D341Med (cell line): ENCODE measurements at regions not wholly inside any gene's neighbourhood (a gene's known extent, or its start where the extent isn't known, plus 50 kb on each side); places are given as distances from the start of the nearest gene placed in this dataset.

Experiments
- DNase-seq: peaks from one replicate; pipeline ENCODE4 v3.0.0; 2012; ENCODE audit warnings: low spot score

- DNase-seq = no peak
Observed at GRCh38 chr17:36816214-36816906, 120.9 kb upstream of the LHX1 start.

- no peak for DNase-seq
Observed at GRCh38 chr17:36816907-36817288, 120.4 kb upstream of the LHX1 start.

DNA sequence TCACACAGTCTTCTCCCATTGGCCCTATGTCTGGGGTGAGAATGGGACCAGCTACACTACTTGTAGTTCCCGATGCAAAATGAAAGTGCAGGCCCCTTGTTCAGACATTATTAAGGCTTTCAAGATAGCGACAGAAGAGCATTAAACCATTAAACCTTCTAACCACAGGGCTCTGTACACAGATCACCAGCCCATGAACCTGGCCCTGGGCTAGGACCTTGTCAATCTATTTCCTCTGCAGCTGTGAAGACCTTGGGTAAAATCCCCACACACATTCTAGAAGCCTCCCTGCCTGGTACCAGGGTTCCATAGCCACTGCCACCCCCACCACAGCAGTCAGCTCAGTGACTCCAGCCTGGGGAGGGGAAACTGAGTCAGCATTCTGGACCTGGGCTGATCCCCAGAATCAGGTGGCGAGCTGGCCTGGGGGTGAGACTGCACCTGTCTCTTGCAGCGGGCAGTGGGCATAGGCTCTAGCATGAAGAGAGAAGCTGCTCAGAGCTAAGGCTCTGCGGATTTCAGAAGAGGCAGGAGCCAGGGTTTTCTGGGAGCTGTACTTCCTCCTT, 119.7 kb upstream of the LHX1 start:
- DNase-seq = no peak

GRCh38 chr17:36818134-36818825, 119.0 kb upstream of the LHX1 start:
- no peak for DNase-seq

DNA sequence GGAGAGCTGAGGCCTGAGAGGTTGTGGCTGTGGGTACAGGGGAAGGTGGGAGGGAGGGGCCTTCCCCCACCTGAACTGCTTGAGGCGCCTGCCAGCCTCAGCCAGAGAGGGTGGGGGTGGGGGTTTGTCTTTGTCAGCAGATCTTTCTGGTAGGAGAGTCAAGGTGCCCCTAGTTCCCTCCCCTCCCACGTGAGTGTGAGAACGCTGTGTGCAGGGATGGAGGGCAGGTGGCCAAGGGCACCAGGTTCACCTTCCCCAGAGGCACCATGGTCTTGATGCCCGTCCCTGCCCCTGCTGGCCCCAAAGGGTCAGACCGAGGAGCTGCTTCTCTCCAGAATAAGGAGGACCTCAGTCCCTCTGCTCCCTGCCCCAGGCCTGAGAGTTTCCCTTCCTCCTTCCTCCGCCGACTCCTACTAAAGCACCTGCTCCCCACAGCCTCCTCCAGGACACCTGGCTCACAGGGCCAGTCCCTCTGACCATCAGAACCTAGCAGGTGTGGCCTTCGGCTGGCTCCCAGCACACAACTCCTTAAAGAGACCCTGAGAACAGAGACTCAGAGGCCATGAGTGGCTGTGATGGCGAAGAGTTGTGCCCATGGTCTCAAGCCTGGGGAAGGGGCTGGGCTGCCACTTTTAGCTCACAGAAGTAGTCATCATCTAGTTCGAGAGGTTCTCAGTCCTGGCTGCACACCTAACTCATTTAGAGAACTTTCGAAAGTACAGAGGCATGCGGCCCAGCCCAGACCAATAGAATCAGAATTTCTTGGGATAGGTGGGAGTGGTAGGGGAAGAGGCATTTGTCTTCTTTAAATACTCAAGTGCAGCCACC, 113.2 kb upstream of the LHX1 start:
- DNase-seq = no peak

GRCh38 chr17:36824678-36825101, 112.6 kb upstream of the LHX1 start:
- DNase-seq = no peak

- DNase-seq = no peak
Observed at GRCh38 chr17:36825113-36825512, 112.2 kb upstream of the LHX1 start.

DNA sequence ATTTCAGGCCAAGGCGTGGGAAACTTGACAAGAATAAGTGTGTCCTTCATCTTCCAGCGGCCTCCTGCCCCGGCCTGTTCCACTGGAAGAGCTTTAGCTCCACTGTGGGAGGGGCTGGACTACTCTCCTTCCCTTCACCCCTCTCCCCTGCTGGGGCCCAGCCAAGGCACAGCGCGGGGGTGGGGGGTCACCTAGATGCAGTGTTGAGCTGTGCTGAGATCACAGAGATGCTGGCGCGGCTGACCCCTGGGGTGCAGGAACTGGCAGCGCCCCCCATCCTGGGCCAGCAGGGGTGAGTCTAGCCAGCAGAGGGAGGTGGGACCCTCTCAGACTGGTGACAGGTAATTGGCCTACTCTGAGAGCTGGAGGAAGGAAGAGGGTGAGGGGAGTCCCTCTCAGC, 111.8 kb upstream of the LHX1 start:
- DNase-seq = no peak

GRCh38 chr17:36825951-36826350, 111.3 kb upstream of the LHX1 start:
- no peak for DNase-seq

- no peak for DNase-seq
Observed at GRCh38 chr17:36827081-36827480, 110.2 kb upstream of the LHX1 start.

DNA sequence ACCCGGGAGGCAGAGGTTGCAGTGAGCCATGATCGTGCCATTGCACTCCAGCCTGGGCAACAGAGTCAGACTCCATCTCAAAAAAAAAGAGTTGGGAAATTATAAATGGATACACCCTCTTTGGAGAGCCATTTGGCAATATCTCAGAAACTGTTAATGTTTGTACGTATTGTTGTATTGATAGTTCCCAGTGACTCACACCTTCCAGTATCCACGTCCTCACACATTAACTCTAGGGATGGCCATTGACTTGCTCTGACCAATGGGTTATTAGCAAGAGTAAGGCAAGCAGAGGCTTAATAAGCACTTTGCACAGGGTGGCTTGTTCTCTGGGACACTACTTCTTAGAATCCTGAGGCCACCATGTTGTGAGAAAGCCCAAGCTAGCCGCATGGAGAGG, 107.6 kb upstream of the LHX1 start:
- no peak for DNase-seq

DNA sequence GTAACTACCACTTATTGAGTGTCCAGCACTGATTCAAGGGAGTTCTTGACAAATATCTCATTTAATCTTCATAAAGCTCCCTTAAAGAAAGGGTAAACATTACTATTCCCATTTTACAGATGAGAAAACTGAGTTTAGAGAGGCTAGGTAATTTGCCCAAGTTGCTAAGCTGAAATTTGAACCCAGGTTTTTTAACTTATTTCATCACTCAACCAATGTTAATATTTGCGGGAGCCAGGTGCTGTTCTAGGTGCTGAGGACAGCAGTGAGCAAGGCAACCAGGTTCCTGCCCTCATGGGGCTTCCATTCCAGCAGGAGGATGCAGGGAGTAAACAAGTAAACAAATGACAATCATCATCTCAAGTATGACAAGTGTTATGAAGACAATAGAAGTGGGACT, 104.0 kb upstream of the LHX1 start:
- DNase-seq = no peak

- DNase-seq = no peak
Observed at GRCh38 chr17:36835036-36835435, 102.2 kb upstream of the LHX1 start.

DNA sequence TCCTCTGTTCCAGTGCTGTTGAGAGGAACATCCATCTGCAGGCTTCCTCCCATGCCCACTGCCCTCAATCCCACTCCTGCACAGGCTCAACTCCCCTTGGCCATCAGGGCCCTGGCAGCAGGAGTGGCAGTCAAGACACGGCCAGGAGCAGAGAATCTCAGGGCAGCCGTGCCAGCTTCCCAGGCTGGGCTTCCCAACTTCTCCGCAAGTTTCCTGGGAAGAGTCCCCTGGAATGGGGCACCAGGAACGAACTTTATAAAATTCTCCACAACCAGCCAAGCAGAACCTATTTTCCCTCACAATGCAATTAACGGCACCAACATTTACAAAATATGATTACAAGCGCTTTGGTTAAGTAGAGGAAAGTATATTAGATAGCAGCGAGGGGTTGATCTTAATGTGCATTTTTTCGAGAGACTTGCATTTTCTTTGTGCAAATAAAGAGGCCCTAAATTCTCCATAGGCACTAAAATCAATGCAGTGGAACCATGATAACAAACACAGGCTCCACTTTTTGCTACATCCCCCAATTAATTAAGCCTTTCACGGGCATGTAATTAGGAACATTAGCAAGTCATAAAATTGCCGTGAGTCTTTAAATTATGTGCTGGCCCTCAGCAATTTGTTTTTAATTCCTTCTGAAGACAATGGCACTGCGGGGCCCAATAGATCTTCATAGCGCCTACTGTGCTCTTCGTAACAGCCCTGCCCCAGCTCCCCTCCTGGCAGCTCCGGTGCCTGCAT, 99.9 kb upstream of the LHX1 start:
- no peak for DNase-seq

GRCh38 chr17:36837939-36838272, 99.4 kb upstream of the LHX1 start:
- DNase-seq = no peak

GRCh38 chr17:36839256-36839655, 98.0 kb upstream of the LHX1 start:
- DNase-seq = no peak

GRCh38 chr17:36840796-36841195, 96.5 kb upstream of the LHX1 start:
- no peak for DNase-seq

DNA sequence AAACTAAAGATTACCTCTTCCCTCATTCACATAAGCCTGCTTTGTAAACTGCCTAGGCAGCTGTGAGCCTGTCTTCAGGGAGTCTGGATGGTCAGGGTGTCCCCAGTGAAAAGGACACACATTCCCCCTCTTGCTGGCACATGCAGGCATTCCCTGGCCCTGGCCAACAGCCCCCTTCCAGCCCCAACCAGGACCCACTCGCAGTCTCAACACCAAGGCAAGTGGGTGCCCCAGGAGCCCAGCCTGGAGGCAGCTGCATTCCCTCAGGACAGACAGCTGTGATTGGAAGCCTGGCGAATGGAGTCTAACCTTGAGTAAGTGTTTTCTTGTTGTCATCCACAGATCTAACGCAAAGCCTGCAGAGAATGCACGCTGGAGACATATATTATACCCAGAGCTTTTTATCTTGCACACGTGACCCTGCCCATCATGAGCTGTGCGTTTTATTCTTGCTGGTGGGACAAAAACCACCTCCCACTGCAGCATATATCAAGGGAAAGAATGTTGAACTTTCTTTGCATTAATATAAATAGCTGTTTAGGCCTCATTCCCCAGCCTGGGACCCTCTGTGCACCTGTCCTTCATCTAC, 95.0 kb upstream of the LHX1 start:
- DNase-seq = no peak

DNA sequence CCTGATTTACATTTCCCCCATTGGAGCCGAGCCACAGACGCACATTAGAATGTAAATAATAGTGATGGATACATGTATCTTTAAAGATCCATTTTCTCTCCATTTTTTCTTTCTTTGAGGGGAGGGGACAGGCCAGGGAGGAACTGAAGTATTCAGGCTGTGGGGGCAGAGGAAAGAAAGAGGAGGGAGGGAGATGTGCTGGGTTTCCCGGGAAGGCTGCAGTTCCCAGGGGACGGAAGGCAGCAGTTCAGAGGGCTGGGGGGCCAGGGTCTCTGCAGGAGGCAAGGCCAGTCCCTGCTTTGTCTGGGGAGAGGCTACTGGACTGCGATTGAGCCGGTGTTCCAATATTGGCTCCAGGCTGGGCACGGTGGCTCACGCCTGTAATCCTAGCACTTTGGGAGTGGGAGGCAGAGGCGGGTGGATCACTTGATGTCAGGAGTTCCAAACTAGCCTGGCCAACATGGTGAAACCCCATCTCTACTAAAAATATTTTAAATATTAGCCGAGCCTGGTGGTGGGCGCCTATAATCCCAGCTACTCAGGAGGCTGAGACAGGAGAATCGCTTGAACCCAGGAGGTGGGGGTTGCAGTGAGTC, 94.2 kb upstream of the LHX1 start:
- DNase-seq = no peak

- no peak for DNase-seq
Observed at GRCh38 chr17:36844013-36844412, 93.3 kb upstream of the LHX1 start.

GRCh38 chr17:36844601-36845000, 92.7 kb upstream of the LHX1 start:
- no peak for DNase-seq
